HG02973 (cell line): ENCODE measurements at regions not wholly inside any gene's neighbourhood (a gene's known extent, or its start where the extent isn't known, plus 50 kb on each side); places are given as distances from the start of the nearest gene placed in this dataset.

Experiments used
- ATAC-seq: cut with Tn5 transposase; IDR thresholded peaks from one replicate; pipeline ENCODE4 v1.9.1; 2021; ENCODE audit warnings: moderate library complexity; ENCODE audit not compliant: unreplicated experiment

DNA sequence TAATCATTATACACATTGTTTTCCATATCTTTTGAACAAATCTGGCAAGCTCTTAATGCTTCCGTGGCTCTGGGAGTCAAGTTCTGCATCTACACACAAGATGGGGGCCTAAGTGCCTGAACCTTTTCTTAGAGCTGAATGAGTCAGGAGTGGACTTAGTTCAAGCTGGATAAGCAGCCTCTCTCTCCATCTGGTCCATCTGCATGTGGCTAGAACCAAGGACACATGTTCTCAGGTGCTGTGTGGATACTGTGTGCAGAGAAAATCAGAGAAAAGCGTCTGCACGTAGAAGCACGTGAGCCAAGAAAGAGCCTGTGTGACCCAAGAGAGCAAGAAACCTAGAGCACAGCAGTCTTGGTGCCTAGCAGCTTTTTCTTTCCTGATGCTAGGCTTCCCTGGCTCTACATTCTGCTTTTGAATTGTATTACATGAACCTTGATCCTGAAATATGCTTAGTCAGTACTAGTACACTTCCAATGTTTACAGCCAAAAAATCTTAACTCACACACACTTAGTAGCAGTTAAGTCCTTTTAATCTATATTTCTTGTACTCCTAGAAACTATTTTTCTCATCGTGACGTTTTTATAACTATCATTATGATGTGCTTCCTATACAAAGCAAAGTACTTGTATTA lies 1798.9 kb downstream of the MAT2B start:
- ATAC-seq, result no peak

DNA sequence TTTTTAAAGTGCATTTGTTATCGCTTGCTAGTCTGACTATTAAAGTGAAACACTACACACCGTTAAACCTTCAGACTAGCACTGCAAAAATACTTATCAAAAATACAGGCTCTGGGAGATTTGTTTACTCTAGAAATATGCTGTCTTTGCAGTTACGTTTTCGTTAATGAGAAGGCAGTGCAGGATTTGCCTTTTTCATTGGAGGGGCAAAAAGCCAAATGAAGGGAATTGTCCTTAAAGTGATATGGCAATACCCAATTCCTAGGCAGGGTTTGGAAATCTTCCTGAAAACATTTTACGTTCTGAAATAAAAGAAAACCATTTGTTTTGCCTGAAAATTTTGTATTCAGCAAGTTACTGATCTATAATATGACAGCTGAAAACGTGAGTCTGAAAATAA lies 1800.2 kb downstream of the MAT2B start:
- no peak for ATAC-seq

DNA sequence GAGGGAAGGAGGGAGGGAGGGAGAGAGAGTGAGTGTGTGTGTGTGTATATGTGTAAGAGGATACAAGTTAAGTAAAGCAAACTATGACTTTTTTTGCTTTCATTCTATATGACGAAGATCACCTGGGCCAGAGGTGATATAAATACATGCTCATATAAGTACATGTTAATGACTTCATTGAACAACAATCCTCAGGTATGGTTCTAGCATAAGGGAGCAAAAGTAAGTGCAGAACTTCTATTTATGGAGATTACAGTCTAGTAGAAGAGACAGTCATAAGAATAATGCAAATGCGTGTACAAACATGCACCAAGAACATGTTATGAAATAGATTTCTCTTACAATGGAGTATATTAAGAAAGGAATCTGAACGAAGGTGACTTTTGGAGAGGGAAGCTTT lies 1804.0 kb downstream of the MAT2B start:
- no peak for ATAC-seq

DNA sequence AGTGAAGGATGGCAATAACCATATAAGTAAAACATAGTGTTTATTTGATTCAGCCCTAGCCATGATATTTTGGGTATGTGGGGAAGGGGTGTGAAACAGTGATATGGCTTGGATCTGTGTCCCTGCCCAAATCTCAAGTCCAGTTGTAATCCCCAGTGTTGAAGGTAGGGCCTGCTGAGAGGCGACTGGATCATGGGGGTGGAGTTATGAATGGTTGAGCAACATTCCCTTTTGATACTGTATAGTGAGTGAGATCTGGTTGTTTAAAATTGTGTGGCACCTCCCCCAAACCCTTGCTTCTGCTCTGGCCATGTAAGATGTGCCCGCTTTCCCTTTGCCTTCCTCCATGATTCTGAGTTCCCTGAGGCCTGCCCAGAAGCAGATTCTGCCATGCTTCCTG lies 1804.6 kb downstream of the MAT2B start:
- no peak for ATAC-seq

DNA sequence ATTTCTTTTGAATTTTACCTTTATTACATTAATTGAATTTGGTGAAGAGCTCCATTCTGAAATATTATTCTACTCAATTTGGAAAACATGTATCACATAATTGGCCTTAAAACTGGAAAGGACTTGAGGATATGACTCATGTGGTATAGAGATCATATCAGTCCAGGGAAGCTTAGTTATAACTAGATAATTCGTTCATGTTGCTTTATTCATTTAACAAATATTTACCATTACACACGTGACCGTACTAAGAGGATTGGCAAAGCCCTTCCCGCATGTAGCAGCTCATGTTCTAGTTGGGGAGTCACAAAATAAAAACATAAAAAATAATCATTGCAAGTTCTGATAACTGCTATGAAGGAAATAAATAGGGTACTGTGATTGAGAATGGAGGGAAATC lies 1816.5 kb downstream of the MAT2B start:
- ATAC-seq, result no peak

DNA sequence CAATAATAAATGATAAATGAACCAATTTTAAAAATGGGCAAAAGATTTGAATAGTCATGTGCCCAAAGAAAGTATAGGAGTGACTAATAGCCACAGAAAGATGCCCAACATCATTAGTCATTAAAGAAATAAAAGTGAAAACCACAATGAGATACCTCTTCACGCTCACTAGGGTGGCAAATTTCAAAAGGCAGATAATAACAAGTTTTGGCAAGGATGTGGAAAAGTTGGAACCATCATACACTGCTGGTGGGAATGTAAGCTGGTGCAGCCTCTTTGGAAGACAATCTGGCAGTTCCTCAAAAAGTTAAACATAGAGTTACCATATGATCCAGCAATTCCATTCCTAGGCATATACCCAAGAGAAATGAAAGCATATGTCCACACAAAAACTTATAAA lies 1819.8 kb downstream of the MAT2B start:
- no peak for ATAC-seq

DNA sequence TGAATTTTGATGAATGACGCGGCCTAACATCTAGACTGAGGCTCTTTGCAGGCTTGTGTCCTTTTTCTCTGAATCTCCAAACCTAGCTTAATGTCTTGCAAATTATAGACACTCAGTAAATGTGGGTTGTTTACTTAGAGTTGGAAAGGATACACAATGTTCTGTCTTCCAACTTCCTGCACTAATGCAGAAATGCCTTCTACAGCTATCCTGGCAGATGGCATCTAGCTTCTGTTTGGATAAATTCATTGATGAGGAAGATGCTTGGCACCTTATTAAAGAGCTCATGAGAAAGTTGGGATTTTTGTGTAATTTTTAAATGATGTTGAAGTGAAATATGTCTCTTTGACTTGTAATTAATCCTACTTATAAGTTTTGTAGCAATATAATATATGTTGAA lies 1822.2 kb downstream of the MAT2B start:
- no peak for ATAC-seq

DNA sequence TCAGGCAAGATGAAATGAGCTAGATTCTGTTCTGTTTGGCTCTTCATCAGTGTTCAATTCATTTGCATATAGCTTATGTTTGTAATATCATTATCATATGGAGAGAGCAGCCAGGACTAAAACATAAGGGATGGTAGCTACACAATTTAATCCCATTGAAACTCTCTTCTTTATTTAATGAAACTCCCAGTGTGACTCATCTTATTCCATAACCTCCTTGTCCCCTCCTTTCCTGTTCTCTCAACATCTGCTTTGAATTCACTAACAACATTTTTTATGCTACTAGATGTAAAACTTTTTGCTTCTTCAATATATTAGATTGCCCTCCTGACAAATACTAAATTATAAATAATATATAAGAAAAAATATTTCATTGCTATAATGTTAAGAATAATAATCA lies 1823.4 kb downstream of the MAT2B start:
- no peak for ATAC-seq

DNA sequence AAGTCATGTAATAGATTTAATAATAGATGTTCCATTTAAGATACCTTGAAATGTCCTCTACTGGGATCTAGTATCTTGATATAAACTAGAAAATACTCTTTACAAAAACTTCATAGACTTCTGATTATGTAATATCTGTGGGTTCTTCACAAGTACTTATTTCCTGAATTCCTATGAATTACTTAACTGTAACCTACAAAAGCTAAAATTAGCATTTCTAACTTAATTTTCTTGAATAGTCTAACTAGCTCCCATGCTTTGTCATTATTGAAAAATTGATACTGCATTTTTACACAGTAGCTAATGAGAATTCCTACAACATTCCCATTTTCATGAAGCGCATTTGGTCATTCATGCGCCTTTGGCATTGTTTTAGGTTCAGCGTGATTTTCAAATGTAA lies 1828.2 kb downstream of the MAT2B start:
- ATAC-seq, result no peak

DNA sequence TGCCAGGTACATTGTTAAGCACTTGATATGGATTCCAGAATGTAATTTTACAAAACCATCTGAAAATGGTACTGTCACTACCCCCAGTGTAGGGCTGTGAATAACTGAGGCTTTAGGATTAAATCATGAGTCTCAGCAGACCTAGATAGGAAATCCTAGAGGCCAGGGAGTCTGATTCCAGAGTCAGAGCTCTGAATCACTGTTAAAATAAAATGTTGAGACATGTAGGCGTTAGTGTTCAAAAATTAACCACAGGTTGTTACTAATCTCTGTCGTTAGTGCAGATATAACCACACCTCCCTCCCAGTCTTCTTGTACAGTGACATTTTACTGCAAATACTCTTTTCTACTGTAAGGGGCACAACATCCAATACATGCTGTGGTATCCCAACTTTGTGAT lies 1828.8 kb downstream of the MAT2B start:
- no peak for ATAC-seq

DNA sequence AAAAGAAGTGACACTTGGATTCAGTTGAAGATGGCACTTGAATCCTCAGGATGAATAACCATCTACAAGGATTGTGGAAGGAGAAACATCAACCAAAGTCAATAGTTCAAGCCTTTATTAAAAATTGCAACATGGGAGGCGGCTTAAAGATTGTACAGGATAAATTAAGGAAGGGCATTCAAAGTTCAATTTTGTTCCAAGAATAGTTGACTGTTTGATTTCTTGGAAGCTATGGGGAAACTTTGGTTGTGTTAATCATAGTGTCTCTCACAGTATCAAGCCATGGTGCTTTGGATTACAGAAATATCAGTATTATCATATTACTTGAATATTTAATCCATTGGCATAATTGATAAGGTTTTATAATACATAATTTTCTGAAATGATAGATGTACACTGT lies 1844.3 kb downstream of the MAT2B start:
- no peak for ATAC-seq

DNA sequence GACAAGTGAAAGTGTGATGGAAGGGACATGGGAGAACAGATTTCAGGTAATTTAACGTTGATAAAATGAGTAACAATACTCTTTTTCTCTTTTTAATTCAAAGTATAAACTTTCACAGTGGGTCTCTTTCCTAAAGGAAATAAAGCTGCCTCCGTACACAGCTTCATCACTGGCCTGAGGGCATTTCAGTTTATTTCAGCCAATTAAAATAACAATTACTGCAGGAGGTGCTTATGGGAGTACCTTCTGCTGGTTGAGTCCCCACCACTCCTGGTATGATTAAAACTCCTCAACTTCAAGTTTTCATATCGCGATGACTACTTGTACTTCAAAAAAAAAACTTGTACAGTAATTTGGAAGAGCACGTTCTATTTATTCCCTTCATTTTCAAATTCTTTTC lies 1845.9 kb downstream of the MAT2B start:
- ATAC-seq, result no peak

DNA sequence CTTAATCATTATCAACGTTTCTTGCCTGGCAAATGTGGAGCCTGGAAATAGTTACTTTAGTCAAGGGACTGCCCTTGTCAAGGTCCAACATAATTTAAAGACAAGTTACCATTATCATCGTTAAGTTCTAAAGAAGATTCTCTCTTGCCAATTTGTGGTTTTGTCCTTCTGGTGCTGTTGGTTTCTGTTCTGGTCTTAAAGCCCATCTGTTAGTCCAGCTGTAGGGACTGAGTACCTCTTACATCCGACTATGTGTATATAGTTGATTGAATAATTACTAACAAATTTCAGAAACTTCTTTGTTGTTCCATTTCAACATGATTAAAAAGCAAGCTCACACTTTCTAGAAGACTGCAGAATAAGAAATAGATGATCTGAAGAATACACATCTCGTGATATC lies 1854.9 kb downstream of the MAT2B start:
- no peak for ATAC-seq

DNA sequence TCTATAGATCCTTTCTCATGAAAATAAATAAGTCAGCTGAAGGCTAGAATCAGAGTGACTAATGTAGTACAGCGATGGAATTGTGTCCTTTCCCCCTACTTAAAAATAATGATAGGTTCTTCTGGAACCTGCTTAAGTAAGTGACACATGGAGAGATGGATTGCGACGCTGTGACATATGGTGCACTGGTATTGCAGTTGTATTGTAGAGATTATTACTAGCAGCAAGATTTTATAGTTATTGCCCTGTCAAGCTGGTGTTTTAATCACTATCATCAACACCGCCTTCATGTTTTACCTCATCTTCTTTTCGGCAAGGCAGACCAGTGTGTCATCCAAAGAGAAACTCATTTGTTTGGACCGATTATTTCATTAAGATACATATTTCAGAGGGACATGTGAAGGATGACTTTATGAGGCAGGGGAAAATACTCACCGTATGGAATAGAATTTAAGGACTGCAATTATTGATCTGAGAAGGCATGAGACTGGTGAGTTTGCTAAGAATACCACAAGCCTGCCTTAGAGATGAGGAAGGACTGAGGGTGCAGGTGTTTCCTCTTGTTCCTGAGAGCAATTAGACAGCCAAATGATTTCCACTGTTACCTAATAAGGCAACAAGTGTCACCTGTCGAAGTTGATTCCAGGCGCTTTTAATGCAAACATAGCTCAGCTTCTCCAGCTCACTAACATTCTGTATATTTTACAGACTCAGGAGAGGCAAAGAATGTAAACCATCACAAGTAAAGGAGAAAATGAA lies 1855.5 kb downstream of the MAT2B start:
- ATAC-seq, result no peak

DNA sequence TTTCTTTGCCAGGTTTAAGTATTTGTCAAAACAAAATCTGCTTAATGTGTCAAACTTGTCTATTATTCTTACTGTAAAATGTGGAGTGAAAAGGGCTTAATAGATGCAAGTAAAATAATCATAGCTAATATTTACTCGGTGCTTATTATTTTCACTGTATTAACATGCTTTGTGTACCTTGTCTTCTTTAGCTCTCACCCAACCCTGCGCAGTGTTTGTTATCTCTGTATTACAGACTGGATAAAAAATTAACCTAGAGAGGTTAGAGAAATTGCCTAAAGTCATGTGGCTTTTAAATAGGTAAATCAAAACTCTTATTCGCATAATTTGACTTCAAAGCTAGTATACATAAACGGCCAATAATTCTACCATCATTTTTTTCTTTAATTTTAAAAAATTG lies 1864.8 kb downstream of the MAT2B start:
- no peak for ATAC-seq

DNA sequence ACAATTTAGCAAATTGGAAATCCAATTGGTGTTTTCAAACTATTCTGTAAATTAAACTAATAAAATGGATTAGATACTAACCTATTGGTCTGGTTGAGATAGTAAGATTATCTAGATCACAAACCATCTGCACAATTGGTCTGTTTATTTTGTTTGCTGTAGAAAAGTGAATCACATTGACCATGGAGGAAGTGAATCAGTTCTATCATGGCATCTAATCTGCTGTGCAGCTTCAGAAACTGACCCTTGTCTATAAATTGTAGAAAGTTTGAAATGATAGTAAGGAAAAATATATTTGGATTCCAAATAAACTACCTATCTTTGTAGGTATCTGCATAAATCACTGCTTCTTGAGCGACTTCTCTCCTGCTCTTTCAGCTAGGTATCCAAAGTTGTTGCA lies 1865.4 kb downstream of the MAT2B start:
- ATAC-seq, result no peak

DNA sequence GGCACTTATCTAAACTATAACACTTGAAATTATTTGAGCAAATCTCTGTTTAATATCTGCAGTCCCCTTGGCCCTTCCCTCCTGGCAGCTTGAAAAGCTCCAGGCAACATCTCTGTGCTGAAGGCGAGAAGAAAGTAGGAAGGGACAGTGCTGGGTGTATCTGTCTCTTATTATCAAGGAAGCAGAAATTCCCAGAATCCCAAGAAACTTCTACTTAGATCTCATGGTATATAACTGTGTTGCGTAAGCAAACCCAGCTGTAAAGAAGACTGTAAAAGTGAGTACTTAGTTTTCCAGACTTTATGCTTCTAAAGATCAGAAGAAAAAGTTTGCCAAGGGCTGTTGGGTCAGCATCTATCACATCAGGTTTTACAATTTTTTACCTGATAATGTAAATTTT lies 1869.8 kb downstream of the MAT2B start:
- ATAC-seq, result no peak

DNA sequence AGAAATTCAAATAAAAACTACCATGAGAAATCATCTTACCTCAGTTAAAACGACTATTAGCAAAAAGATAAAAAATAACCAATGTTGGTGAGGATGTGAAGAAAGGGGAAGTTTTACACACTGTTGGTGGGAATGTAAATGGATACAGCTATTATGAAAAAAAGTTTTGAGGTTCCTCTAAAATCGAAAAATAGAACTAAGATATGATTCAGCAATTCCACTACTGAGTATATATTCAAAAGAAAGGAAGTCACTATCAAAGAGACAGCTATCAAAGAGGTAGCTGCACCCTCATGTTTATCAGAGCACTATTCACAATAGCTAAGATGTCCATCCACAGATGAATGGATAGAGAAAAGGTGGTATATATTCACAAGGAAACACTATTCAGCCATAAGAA lies 1888.4 kb downstream of the MAT2B start:
- ATAC-seq, result no peak

DNA sequence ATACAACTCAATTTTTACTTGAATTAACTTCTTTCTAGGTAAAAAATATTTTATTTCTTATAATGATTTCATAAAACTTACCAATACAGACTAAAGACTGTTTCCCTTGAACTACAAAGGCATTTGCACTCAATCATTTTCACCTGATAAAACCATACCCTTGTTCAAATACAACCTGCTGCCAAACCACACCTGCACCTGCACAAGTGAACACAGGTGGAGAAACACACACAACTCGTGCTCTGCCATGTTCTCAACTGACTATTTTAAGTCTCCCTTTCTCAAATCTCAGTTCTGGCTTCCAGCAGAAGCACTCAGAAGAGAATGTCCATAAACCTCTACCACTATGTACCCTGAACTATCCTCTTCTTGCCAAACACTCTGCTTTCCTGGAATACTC lies 1892.1 kb downstream of the MAT2B start:
- ATAC-seq, result no peak

DNA sequence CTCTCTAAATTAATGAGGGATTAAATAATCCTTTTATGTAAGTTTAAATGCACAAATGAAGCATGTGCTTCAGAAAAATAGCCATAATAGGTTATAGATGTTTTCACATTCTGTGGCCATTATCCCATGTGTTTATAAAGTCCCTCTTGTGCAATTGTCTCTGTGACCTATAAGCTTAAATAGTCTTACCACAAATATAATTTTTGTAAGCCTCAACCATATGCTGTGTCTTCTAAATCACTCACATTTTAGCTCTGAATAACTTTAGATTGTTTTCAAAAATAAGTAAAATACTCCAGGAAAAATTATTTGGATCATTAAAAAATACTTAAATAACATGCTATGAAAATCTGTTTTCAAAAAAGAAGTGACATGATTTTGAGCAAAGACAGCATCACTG lies 1894.7 kb downstream of the MAT2B start:
- no peak for ATAC-seq

DNA sequence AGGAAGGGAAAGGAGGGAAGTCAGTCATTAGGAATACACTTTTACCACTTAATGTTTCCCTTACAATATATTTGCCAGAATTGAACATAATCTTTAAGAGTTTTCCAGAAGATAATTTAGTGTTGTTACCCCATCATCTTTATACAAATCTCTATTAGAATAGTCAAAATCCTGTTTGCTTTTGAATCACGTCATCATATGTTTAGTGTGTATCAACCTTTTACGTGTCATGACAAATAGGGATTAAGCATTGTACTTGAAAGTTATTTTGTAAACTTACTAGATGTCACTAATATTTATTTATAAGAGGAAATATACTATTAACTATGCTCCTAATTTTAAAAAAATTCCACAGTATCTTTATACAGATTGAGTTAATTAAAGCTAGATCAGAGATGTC lies 1899.5 kb downstream of the MAT2B start:
- no peak for ATAC-seq

DNA sequence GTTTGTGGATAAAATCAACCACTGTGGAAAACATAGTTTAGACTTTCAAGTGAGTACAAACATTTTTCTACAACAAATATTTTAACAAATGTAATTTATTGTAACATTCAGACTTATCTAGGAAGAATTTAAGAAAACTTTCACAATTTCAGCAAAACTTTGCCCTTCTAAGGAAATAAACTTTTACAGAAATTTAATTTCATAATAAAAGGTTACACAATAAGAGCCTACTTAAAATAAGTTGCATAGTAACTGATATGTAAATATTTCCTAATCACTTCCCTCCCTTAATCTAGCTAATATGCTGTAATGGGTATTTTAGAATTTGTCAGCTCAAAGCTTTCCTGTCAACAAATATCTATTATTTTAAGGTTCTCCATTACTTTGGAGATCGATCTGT lies 1899.9 kb downstream of the MAT2B start:
- ATAC-seq, result no peak

DNA sequence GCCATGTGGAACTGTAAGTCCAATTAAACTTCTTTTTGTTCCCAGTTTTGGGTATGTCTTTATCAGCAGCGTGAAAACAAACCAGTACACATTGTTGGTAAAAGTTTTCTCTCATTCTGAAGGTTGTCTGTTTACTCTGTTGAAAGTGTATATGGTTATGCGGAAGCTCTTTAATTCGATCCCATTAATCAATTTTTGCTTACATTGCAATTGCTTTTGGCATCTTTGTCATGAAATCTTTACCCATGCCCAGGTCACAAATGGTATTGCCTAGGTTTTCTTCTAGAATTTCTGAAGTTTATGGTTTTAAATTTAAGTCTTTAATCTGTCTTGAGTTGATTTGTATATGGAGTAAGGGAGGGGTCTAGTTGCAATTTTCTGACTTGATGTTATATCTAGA lies 1901.9 kb downstream of the MAT2B start:
- no peak for ATAC-seq
